ENCODE measurements at regions not wholly inside any gene's neighbourhood (a gene's known extent, or its start where the extent isn't known, plus 50 kb on each side); places are given as distances from the start of the nearest gene placed in this dataset.

GRCh38 chr6:169035385-169036240 is 218.0 kb downstream of the THBS2 start:
- no peak for TF ChIP-seq CTCF (IDR thresholded peaks at IDR 0.05)
- no peak for TF ChIP-seq EZH2 (IDR thresholded peaks at IDR 0.05)
